ENCODE measurements at regions not wholly inside any gene's neighbourhood (a gene's known extent, or its start where the extent isn't known, plus 50 kb on each side); places are given as distances from the start of the nearest gene placed in this dataset.

- TF ChIP-seq, protein P1, sequence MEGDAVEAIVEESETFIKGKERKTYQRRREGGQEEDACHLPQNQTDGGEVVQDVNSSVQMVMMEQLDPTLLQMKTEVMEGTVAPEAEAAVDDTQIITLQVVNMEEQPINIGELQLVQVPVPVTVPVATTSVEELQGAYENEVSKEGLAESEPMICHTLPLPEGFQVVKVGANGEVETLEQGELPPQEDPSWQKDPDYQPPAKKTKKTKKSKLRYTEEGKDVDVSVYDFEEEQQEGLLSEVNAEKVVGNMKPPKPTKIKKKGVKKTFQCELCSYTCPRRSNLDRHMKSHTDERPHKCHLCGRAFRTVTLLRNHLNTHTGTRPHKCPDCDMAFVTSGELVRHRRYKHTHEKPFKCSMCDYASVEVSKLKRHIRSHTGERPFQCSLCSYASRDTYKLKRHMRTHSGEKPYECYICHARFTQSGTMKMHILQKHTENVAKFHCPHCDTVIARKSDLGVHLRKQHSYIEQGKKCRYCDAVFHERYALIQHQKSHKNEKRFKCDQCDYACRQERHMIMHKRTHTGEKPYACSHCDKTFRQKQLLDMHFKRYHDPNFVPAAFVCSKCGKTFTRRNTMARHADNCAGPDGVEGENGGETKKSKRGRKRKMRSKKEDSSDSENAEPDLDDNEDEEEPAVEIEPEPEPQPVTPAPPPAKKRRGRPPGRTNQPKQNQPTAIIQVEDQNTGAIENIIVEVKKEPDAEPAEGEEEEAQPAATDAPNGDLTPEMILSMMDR (IDR thresholded peaks at IDR 0.05): no peak
- no peak for TF ChIP-seq POLR2A (IDR thresholded peaks at IDR 0.05)
Measured at GRCh38 chr5:71905834-71906711, 187.0 kb downstream of the CARTPT start.
